ENCODE measurements at regions not wholly inside any gene's neighbourhood (a gene's known extent, or its start where the extent isn't known, plus 50 kb on each side); places are given as distances from the start of the nearest gene placed in this dataset.

- no peaks in the 10 kb centered on the region for H3K9me3 Mint-ChIP-seq (ENCODE audit: unreplicated experiment)
- TF ChIP-seq, protein P1, sequence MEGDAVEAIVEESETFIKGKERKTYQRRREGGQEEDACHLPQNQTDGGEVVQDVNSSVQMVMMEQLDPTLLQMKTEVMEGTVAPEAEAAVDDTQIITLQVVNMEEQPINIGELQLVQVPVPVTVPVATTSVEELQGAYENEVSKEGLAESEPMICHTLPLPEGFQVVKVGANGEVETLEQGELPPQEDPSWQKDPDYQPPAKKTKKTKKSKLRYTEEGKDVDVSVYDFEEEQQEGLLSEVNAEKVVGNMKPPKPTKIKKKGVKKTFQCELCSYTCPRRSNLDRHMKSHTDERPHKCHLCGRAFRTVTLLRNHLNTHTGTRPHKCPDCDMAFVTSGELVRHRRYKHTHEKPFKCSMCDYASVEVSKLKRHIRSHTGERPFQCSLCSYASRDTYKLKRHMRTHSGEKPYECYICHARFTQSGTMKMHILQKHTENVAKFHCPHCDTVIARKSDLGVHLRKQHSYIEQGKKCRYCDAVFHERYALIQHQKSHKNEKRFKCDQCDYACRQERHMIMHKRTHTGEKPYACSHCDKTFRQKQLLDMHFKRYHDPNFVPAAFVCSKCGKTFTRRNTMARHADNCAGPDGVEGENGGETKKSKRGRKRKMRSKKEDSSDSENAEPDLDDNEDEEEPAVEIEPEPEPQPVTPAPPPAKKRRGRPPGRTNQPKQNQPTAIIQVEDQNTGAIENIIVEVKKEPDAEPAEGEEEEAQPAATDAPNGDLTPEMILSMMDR (IDR thresholded peaks at IDR 0.05; ENCODE audit: insufficient read depth, low read depth, low read length): no peak
- TF ChIP-seq EZH2 (IDR thresholded peaks at IDR 0.05; ENCODE audit: insufficient read depth, low read length): no peak
Observed at GRCh38 chr5:60232036-60232795, 338.7 kb upstream of the PDE4D start.

GRCh38 chr5:60230456-60230855 lies 336.9 kb upstream of the PDE4D start:
- no peaks in the 10 kb centered on the region for H3K4me1 ChIP-seq (ENCODE audit: insufficient read depth, low read length)
- no peak overlapping the region for H3K9ac ChIP-seq (ENCODE audit: low read length)
- H3K27me3 ChIP-seq (ENCODE audit: insufficient read depth, low read length): no peaks in the 10 kb centered on the region
- no peak overlapping the region for H3K27ac ChIP-seq (ENCODE audit: low read depth, low read length)
- H3K4me2 ChIP-seq (ENCODE audit: low read length): no peak overlapping the region
- H3K79me2 ChIP-seq (ENCODE audit: insufficient read depth, low read length): no peaks in the 10 kb centered on the region
- no peaks in the 10 kb centered on the region for H4K20me1 ChIP-seq (ENCODE audit: insufficient read depth, low read length)
- FAIRE-seq (no peak), DNase-seq (ENCODE audit: low read depth) (no peak)
- TF ChIP-seq, protein P1 (IDR thresholded peaks at IDR 0.05; ENCODE audit: insufficient read depth, low read depth, low read length): no peak
- TF ChIP-seq EZH2 (IDR thresholded peaks at IDR 0.05; ENCODE audit: insufficient read depth, low read length): no peak
- no peaks in the 10 kb centered on the region for H3K36me3 ChIP-seq (ENCODE audit: insufficient read depth, low read length)
- no peak overlapping the region for H3K4me3 ChIP-seq (ENCODE audit: insufficient read depth, low read depth, low read length)
- no peaks in the 10 kb centered on the region for H3K9me3 ChIP-seq (ENCODE audit: insufficient read depth, low read depth, low read length)
- Mint-ChIP-seq H3K9me3 (ENCODE audit: unreplicated experiment) (no peaks in the 10 kb centered on the region), H3K27ac (ENCODE audit: unreplicated experiment) (no peak overlapping the region), H3K27me3 (ENCODE audit: low read depth, unreplicated experiment) (no peaks in the 10 kb centered on the region), H3K36me3 (ENCODE audit: low read depth, unreplicated experiment) (no peaks in the 10 kb centered on the region), H3K4me3 (ENCODE audit: unreplicated experiment) (no peak overlapping the region), H3K4me1 (ENCODE audit: low read depth, unreplicated experiment) (no peaks in the 10 kb centered on the region)
- H2AFZ ChIP-seq (ENCODE audit: low read depth, low read length): no peak overlapping the region

More at GRCh38 chr5:60232036-60232795, 338.7 kb upstream of the PDE4D start:
- DNase-seq (ENCODE audit: low read depth): no peak
- no peak overlapping the region for H3K27ac Mint-ChIP-seq (ENCODE audit: unreplicated experiment)
- Histone ChIP-seq H3K27ac (ENCODE audit: low read depth, low read length) (no peak overlapping the region), H3K79me2 (ENCODE audit: insufficient read depth, low read length) (no peaks in the 10 kb centered on the region), H3K36me3 (ENCODE audit: insufficient read depth, low read length) (no peaks in the 10 kb centered on the region), H3K9ac (ENCODE audit: low read length) (no peak overlapping the region), H3K4me2 (ENCODE audit: low read length) (no peak overlapping the region), H2AFZ (ENCODE audit: low read depth, low read length) (no peak overlapping the region), H3K27me3 (ENCODE audit: insufficient read depth, low read length) (no peaks in the 10 kb centered on the region), H3K9me3 (ENCODE audit: insufficient read depth, low read depth, low read length) (no peaks in the 10 kb centered on the region), H3K4me1 (ENCODE audit: insufficient read depth, low read length) (no peaks in the 10 kb centered on the region), H3K4me3 (ENCODE audit: insufficient read depth, low read depth, low read length) (no peak overlapping the region), H4K20me1 (ENCODE audit: insufficient read depth, low read length) (no peaks in the 10 kb centered on the region)
- H3K4me1 Mint-ChIP-seq (ENCODE audit: low read depth, unreplicated experiment): no peaks in the 10 kb centered on the region
- no peak for FAIRE-seq
- no peaks in the 10 kb centered on the region for H3K27me3 Mint-ChIP-seq (ENCODE audit: low read depth, unreplicated experiment)
- no peaks in the 10 kb centered on the region for H3K36me3 Mint-ChIP-seq (ENCODE audit: low read depth, unreplicated experiment)
- H3K4me3 Mint-ChIP-seq (ENCODE audit: unreplicated experiment): no peak overlapping the region

- Histone ChIP-seq H3K4me1 (ENCODE audit: insufficient read depth, low read length) (no peaks in the 10 kb centered on the region), H4K20me1 (ENCODE audit: insufficient read depth, low read length) (no peaks in the 10 kb centered on the region), H3K9ac (ENCODE audit: low read length) (no peak overlapping the region), H3K27me3 (ENCODE audit: insufficient read depth, low read length) (no peaks in the 10 kb centered on the region), H2AFZ (ENCODE audit: low read depth, low read length) (no peak overlapping the region), H3K9me3 (ENCODE audit: insufficient read depth, low read depth, low read length) (no peaks in the 10 kb centered on the region), H3K4me2 (ENCODE audit: low read length) (no peak overlapping the region), H3K4me3 (ENCODE audit: insufficient read depth, low read depth, low read length) (no peak overlapping the region), H3K27ac (ENCODE audit: low read depth, low read length) (no peak overlapping the region), H3K79me2 (ENCODE audit: insufficient read depth, low read length) (no peaks in the 10 kb centered on the region), H3K36me3 (ENCODE audit: insufficient read depth, low read length) (no peaks in the 10 kb centered on the region)
- no peaks in the 10 kb centered on the region for H3K36me3 Mint-ChIP-seq (ENCODE audit: low read depth, unreplicated experiment)
- no peaks in the 10 kb centered on the region for H3K4me1 Mint-ChIP-seq (ENCODE audit: low read depth, unreplicated experiment)
- no peaks in the 10 kb centered on the region for H3K27me3 Mint-ChIP-seq (ENCODE audit: low read depth, unreplicated experiment)
- no peak overlapping the region for H3K27ac Mint-ChIP-seq (ENCODE audit: unreplicated experiment)
- no peak for FAIRE-seq
- H3K4me3 Mint-ChIP-seq (ENCODE audit: unreplicated experiment): no peak overlapping the region
- DNase-seq (ENCODE audit: low read depth): no peak
- no peak for TF ChIP-seq EZH2 (IDR thresholded peaks at IDR 0.05; ENCODE audit: insufficient read depth, low read length)
- TF ChIP-seq, protein P1 (IDR thresholded peaks at IDR 0.05; ENCODE audit: insufficient read depth, low read depth, low read length): no peak
- no peaks in the 10 kb centered on the region for H3K9me3 Mint-ChIP-seq (ENCODE audit: unreplicated experiment)
Observed at GRCh38 chr5:60229691-60230185, 336.2 kb upstream of the PDE4D start.
